Endodermal cell (in vitro differentiated cells): ENCODE measurements at regions not wholly inside any gene's neighbourhood (a gene's known extent, or its start where the extent isn't known, plus 50 kb on each side); places are given as distances from the start of the nearest gene placed in this dataset.

Experiments
- DNase-seq: peaks from one replicate; pipeline ENCODE4 v3.0.0-alpha.2; 2017
- H3K27ac ChIP-seq: 2 replicates; pipeline ENCODE4 v1.5.1; 2013; ENCODE audit warnings: mild to moderate bottlenecking, low read depth, low read length, moderate library complexity
- H3K27me3 ChIP-seq: 2 replicates; pipeline ENCODE4 v1.6.1; 2013; ENCODE audit warnings: mild to moderate bottlenecking, low read length, moderate library complexity; ENCODE audit not compliant: insufficient read depth, control insufficient read depth, poor library complexity, severe bottlenecking
- H3K36me3 ChIP-seq: 2 replicates; pipeline ENCODE4 v1.7.0; 2013; ENCODE audit warnings: mild to moderate bottlenecking, low read length, moderate library complexity; ENCODE audit not compliant: control insufficient read depth, insufficient read depth
- H3K4me1 ChIP-seq: one replicate; pipeline ENCODE4 v1.7.0; 2013; ENCODE audit warnings: low read length; ENCODE audit not compliant: control insufficient read depth, insufficient read depth
- H3K4me3 ChIP-seq: 2 replicates; pipeline ENCODE4 v1.5.1; 2013; ENCODE audit warnings: mild to moderate bottlenecking, low read length, moderate library complexity
- H3K9ac ChIP-seq: 2 replicates; pipeline ENCODE4 v1.6.1; 2013; ENCODE audit warnings: mild to moderate bottlenecking, low read length, moderate library complexity; ENCODE audit not compliant: poor library complexity, severe bottlenecking; ENCODE audit errors: extremely low read depth
- H3K9me3 ChIP-seq: 2 replicates; pipeline ENCODE4 v1.6.1; 2013; ENCODE audit warnings: mild to moderate bottlenecking, low read length, moderate library complexity; ENCODE audit not compliant: control insufficient read depth
- H3K27ac Mint-ChIP-seq: 2 replicates; pipeline ENCODE4 v1.8.0; 2020; ENCODE audit warnings: mixed read lengths
- H3K27me3 Mint-ChIP-seq: 2 replicates; pipeline ENCODE4 v1.8.0; 2021; ENCODE audit warnings: mild to moderate bottlenecking, mixed read lengths; ENCODE audit not compliant: insufficient read depth
- H3K36me3 Mint-ChIP-seq: 2 replicates; pipeline ENCODE4 v1.8.0; 2020; ENCODE audit warnings: low read depth, mixed read lengths
- H3K4me1 Mint-ChIP-seq: 2 replicates; pipeline ENCODE4 v1.8.0; 2020; ENCODE audit warnings: mixed read lengths
- H3K4me3 Mint-ChIP-seq: 2 replicates; pipeline ENCODE4 v1.8.0; 2020; ENCODE audit warnings: mild to moderate bottlenecking, moderate library complexity, mixed read lengths
- H3K9me3 Mint-ChIP-seq: 2 replicates; pipeline ENCODE4 v1.8.0; 2020; ENCODE audit warnings: mild to moderate bottlenecking, mixed read lengths
- WGBS, 2 experiments: methylation state at CpG; one replicate each; pipeline versions ENCODE4 v1.1.5 to v1.1.7; 2013; ENCODE audit warnings: missing lambda C conversion rate in 2 of 2, mixed read lengths in 1 of 2; ENCODE audit not compliant: insufficient coverage in 1 of 2, insufficient read length in 1 of 2; 5-methylcytosine and 5-hydroxymethylcytosine counted together
- TF ChIP-seq, protein P1 (sequence below): fragments of 200-600 bp; sonication (generic); conservative IDR thresholded peaks from 2 replicates; pipeline ENCODE4 v1.5.0; 2021; ENCODE audit warnings: antibody characterized with exemption, mild to moderate bottlenecking

DNA sequence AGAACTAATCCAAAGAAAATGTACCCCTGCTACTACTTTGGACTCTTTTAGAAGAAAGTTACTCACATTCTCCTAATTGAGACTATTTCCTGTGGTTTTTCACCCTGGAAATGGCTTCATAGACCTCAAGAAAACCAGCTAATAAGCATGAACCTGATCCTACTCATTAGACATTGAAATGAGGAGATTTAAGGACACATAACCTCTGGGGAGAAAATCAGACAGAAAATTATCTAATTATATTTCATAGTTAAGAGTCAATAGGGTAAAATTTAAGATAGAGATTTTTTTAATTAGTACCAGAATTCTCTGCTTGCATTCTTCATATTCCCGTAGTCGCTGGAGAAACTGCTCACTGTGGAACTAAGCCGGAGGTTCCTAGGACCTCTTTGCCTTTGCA is 114.6 kb upstream of the ACP3 start:
- Mint-ChIP-seq H3K27ac (no peak overlapping the region), H3K4me3 (no peak overlapping the region), H3K27me3 (peaks cover 39% of the 10 kb centered on the region), H3K9me3 (no peaks in the 10 kb centered on the region), H3K4me1 (no peaks in the 10 kb centered on the region), H3K36me3 (no peaks in the 10 kb centered on the region)
- WGBS, 2 experiments: 94 to 96% methylated on average over 3 of the region's 3 CpGs
- H3K36me3 ChIP-seq: no peaks in the 10 kb centered on the region
- no peak overlapping the region for H3K9ac ChIP-seq
- no peaks in the 10 kb centered on the region for H3K27me3 ChIP-seq
- TF ChIP-seq, protein P1, sequence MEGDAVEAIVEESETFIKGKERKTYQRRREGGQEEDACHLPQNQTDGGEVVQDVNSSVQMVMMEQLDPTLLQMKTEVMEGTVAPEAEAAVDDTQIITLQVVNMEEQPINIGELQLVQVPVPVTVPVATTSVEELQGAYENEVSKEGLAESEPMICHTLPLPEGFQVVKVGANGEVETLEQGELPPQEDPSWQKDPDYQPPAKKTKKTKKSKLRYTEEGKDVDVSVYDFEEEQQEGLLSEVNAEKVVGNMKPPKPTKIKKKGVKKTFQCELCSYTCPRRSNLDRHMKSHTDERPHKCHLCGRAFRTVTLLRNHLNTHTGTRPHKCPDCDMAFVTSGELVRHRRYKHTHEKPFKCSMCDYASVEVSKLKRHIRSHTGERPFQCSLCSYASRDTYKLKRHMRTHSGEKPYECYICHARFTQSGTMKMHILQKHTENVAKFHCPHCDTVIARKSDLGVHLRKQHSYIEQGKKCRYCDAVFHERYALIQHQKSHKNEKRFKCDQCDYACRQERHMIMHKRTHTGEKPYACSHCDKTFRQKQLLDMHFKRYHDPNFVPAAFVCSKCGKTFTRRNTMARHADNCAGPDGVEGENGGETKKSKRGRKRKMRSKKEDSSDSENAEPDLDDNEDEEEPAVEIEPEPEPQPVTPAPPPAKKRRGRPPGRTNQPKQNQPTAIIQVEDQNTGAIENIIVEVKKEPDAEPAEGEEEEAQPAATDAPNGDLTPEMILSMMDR: no peak
- no peak for DNase-seq
- H3K4me1 ChIP-seq: no peaks in the 10 kb centered on the region
- no peaks in the 10 kb centered on the region for H3K9me3 ChIP-seq
- no peak overlapping the region for H3K4me3 ChIP-seq
- no peak overlapping the region for H3K27ac ChIP-seq

DNA sequence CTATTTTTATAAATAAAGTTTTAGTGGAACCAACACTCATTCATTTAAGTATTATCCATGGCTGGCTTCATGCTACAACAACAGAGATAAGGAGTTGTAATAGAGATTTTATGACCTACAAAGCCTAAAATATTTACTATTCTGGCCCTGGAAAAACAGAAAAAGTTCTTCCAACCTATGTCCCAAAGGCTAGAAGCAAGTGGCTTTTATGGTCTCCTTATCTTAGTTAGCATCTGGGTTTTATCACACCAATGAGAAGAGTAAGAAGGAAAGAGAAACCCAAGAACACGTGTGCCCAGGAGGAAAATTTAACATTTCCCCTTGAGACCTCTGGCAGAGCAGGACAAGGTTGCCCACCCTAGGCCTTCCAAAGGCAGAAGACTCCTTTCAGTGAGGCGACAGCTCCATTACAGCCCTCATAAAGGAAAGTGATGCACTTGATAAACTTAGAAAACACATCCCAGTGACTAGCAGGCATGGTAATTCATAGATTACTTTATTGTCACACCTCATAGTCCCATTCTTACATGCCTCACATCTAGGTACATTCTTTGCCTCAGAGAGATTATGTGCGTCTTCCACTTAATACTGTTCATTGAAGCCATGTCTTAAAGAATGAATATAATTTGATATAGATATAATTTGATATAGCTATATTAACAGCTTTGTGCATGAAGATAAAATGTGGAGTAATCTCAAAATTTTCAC is 113.2 kb upstream of the ACP3 start:
- Mint-ChIP-seq H3K27ac (no peak overlapping the region), H3K4me1 (no peaks in the 10 kb centered on the region), H3K4me3 (no peak overlapping the region), H3K9me3 (no peaks in the 10 kb centered on the region), H3K27me3 (peaks cover 54% of the 10 kb centered on the region), H3K36me3 (no peaks in the 10 kb centered on the region)
- Histone ChIP-seq H3K9me3 (no peaks in the 10 kb centered on the region), H3K4me3 (no peak overlapping the region), H3K36me3 (no peaks in the 10 kb centered on the region), H3K27ac (no peak overlapping the region), H3K4me1 (no peaks in the 10 kb centered on the region), H3K9ac (no peak overlapping the region), H3K27me3 (peaks cover 9% of the 10 kb centered on the region)
- 83 to 87% methylated on average over 2 of the region's 3 CpGs for WGBS, 2 experiments
- no peak for DNase-seq
- TF ChIP-seq, protein P1: no peak

DNA sequence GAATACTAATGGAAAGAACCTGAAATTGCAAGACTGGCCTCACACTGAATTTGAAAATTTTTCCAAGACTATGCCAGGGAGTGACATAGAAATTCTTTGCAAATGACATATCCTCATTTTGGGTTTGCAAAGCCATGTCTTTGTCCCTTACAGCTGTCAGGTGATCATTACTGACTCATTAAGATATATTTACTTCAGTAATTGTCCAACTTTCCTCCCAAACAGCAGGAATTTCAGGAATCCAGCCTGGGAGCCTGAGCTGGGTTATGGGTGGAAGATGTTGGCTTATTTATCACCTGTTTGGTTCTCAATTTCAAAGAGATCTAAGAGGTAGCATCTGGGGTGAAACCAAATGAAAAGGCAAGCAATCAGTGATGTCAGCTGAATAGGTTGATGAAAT is 111.6 kb upstream of the ACP3 start:
- H3K27me3 Mint-ChIP-seq: peaks cover 67% of the 10 kb centered on the region
- Histone ChIP-seq H3K4me3 (no peak overlapping the region), H3K27me3 (peaks cover 18% of the 10 kb centered on the region), H3K27ac (no peak overlapping the region), H3K4me1 (no peaks in the 10 kb centered on the region), H3K9ac (no peak overlapping the region), H3K9me3 (no peaks in the 10 kb centered on the region), H3K36me3 (no peaks in the 10 kb centered on the region)
- H3K9me3 Mint-ChIP-seq: no peaks in the 10 kb centered on the region
- H3K27ac Mint-ChIP-seq: no peak overlapping the region
- no peak for DNase-seq
- TF ChIP-seq, protein P1: no peak
- no peaks in the 10 kb centered on the region for H3K36me3 Mint-ChIP-seq
- no peaks in the 10 kb centered on the region for H3K4me1 Mint-ChIP-seq
- no peak overlapping the region for H3K4me3 Mint-ChIP-seq
